Liver (tissue), 7 donors: ENCODE measurements at regions not wholly inside any gene's neighbourhood (a gene's known extent, or its start where the extent isn't known, plus 50 kb on each side); places are given as distances from the start of the nearest gene placed in this dataset.

ENCODE experiments used
- DNase-seq: peaks from one replicate; pipeline ENCODE4 v3.0.0-alpha.2; 2017; ENCODE audit warnings: low spot score
- H3K27ac ChIP-seq, 2 donors: one replicate each; pipeline ENCODE4 v1.7.0; 2013; ENCODE audit warnings: inconsistent platforms in 2 of 2, low read length in 2 of 2, control low read depth in 1 of 2, low read depth in 1 of 2, mild to moderate bottlenecking in 1 of 2
- H3K27me3 ChIP-seq, 4 donors: one replicate each; pipeline versions ENCODE4 v1.6.1 to v1.7.0; 2013; ENCODE audit warnings: low read length in 3 of 4, inconsistent platforms in 1 of 4, mild to moderate bottlenecking in 1 of 4, moderate library complexity in 1 of 4; ENCODE audit not compliant: control insufficient read depth in 4 of 4, insufficient read depth in 4 of 4
- H3K36me3 ChIP-seq, 4 donors: one replicate each; pipeline versions ENCODE4 v1.6.1 to v1.7.0; 2013; ENCODE audit warnings: low read length in 3 of 4, mild to moderate bottlenecking in 3 of 4, low read depth in 1 of 4, moderate library complexity in 1 of 4; ENCODE audit not compliant: control insufficient read depth in 4 of 4, insufficient read depth in 3 of 4
- H3K4me1 ChIP-seq, 4 donors: one replicate each; pipeline versions ENCODE4 v1.6.1 to v1.7.0; 2013; ENCODE audit warnings: low read length in 3 of 4, mild to moderate bottlenecking in 3 of 4, moderate library complexity in 1 of 4; ENCODE audit not compliant: control insufficient read depth in 4 of 4, insufficient read depth in 4 of 4
- H3K4me3 ChIP-seq, 3 donors: one replicate each; pipeline versions ENCODE4 v1.6.1 to v1.7.0; 2013; ENCODE audit warnings: low read length in 3 of 3, control low read depth in 1 of 3, low read depth in 1 of 3, mild to moderate bottlenecking in 1 of 3
- H3K9ac ChIP-seq, 2 donors: one replicate each; pipeline ENCODE4 v1.7.0; 2013; ENCODE audit warnings: low read length in 2 of 2, mild to moderate bottlenecking in 2 of 2, moderate library complexity in 2 of 2, control low read depth in 1 of 2, low read depth in 1 of 2
- H3K9me3 ChIP-seq, 4 donors: one replicate each; pipeline versions ENCODE4 v1.6.1 to v1.7.0; 2013; ENCODE audit warnings: low read length in 3 of 4; ENCODE audit not compliant: control insufficient read depth in 4 of 4
- FOXA1 ChIP-seq: IDR thresholded peaks from 2 replicates; pipeline ENCODE4 v1.6.1; 2016; ENCODE audit warnings: antibody characterized with exemption
- FOXA2 ChIP-seq: IDR thresholded peaks from 2 replicates; pipeline ENCODE4 v1.6.1; 2016; ENCODE audit warnings: antibody characterized with exemption
- GABPA ChIP-seq, 2 donors: IDR thresholded peaks in 1 of 2; conservative IDR thresholded peaks in 1 of 2; 2 replicates each; pipeline ENCODE4 v1.6.1; 2016; ENCODE audit warnings: antibody characterized with exemption in 2 of 2, mild to moderate bottlenecking in 1 of 2, moderate library complexity in 1 of 2
- NR2F2 ChIP-seq: IDR thresholded peaks from 2 replicates; pipeline ENCODE4 v1.6.1; 2016; ENCODE audit warnings: antibody characterized with exemption
- RAD21 ChIP-seq, 2 donors: IDR thresholded peaks; 2 replicates each; pipeline ENCODE4 v1.6.1; 2016; ENCODE audit warnings: antibody characterized with exemption in 2 of 2, mild to moderate bottlenecking in 2 of 2
- RXRA ChIP-seq, 2 donors: IDR thresholded peaks; 2 replicates each; pipeline ENCODE4 v1.6.1; 2017 to 2018; ENCODE audit warnings: antibody characterized with exemption in 2 of 2, mild to moderate bottlenecking in 1 of 2
- SP1 ChIP-seq: IDR thresholded peaks from 2 replicates; pipeline ENCODE4 v1.6.1; 2018; ENCODE audit warnings: antibody characterized with exemption, mild to moderate bottlenecking
- TAF1 ChIP-seq: conservative IDR thresholded peaks from 2 replicates; pipeline ENCODE4 v1.6.1; 2016; ENCODE audit warnings: antibody characterized with exemption, mild to moderate bottlenecking
- YY1 ChIP-seq: IDR thresholded peaks from 2 replicates; pipeline ENCODE4 v1.6.1; 2016; ENCODE audit warnings: antibody characterized with exemption, mild to moderate bottlenecking
- WGBS: extraction: QIAGEN DNeasy Blood & Tissue Kit; methylation state at CpG from one replicate; pipeline ENCODE4 v1.1.7; 2013; 5-methylcytosine and 5-hydroxymethylcytosine counted together
- TF ChIP-seq, protein P1 (sequence below): IDR thresholded peaks from 2 replicates; pipeline ENCODE4 v1.6.1; 2016; ENCODE audit warnings: antibody characterized with exemption
- TF ChIP-seq, protein P2 (sequence below): IDR thresholded peaks from 2 replicates; pipeline ENCODE4 v1.6.1; 2016; ENCODE audit warnings: antibody characterized with exemption
- donor health status: healthy.
- donor health status: healthy.
- donor health status: healthy.
- donor health status: healthy.

DNA sequence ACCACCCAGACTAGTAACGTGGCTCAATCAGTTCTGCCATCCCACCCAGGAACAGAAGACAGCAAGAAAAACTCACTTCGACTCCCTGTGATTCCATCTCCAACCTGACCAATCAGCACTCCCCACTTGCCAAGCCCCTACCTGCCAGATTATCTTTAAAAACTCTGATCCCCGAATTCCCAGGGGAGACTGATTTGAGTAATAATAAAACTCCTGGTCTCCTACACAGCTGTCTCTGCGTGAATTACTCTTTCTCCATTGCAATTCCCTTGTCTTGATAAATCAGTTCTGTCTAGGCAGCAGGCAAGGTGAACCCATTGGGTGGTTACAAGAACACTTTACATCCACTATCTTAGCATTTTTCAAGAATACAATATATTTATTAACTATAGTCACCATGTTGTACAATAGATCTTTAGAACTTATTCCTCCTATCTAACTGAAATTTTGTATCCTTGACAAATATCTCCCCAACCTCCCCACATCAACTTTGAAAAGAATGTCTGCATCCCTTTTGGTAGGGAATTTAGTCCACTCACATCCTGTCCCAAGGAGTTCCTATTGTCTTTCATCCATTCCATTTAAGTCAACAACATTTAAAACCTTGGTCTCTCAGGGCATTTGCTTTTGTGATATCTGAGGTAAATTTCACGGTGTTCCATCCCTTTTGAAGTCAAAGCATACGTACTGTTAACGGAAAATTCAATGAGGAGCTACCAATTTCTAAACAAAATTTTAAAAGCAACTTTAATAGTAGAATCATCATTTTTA is 163.7 kb downstream of the MACC1 start:
- no peak for DNase-seq
- Histone ChIP-seq H3K9ac (no peak overlapping the region), H3K4me1 (no peaks in the 10 kb centered on the region), H3K27me3 (no peaks in the 10 kb centered on the region), H3K36me3 (no peaks in the 10 kb centered on the region), H3K9me3 (no peaks in the 10 kb centered on the region), H3K4me3 (no peak overlapping the region), H3K27ac (no peak overlapping the region)
- TF ChIP-seq NR2F2 (no peak), GABPA (IDR thresholded peaks at IDR 0.05 in 1 of 2, conservative IDR thresholded peaks at IDR 0.05 in 1 of 2) (no peak), SP1 (no peak), TAF1 (no peak), YY1 (no peak), FOXA2 (no peak)
- TF ChIP-seq, protein P1, sequence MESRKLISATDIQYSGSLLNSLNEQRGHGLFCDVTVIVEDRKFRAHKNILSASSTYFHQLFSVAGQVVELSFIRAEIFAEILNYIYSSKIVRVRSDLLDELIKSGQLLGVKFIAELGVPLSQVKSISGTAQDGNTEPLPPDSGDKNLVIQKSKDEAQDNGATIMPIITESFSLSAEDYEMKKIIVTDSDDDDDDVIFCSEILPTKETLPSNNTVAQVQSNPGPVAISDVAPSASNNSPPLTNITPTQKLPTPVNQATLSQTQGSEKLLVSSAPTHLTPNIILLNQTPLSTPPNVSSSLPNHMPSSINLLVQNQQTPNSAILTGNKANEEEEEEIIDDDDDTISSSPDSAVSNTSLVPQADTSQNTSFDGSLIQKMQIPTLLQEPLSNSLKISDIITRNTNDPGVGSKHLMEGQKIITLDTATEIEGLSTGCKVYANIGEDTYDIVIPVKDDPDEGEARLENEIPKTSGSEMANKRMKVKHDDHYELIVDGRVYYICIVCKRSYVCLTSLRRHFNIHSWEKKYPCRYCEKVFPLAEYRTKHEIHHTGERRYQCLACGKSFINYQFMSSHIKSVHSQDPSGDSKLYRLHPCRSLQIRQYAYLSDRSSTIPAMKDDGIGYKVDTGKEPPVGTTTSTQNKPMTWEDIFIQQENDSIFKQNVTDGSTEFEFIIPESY: no peak
- TF ChIP-seq, protein P2, sequence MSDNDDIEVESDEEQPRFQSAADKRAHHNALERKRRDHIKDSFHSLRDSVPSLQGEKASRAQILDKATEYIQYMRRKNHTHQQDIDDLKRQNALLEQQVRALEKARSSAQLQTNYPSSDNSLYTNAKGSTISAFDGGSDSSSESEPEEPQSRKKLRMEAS: no peak
- WGBS: 61% methylated on average over 7 of the region's 7 CpGs

DNA sequence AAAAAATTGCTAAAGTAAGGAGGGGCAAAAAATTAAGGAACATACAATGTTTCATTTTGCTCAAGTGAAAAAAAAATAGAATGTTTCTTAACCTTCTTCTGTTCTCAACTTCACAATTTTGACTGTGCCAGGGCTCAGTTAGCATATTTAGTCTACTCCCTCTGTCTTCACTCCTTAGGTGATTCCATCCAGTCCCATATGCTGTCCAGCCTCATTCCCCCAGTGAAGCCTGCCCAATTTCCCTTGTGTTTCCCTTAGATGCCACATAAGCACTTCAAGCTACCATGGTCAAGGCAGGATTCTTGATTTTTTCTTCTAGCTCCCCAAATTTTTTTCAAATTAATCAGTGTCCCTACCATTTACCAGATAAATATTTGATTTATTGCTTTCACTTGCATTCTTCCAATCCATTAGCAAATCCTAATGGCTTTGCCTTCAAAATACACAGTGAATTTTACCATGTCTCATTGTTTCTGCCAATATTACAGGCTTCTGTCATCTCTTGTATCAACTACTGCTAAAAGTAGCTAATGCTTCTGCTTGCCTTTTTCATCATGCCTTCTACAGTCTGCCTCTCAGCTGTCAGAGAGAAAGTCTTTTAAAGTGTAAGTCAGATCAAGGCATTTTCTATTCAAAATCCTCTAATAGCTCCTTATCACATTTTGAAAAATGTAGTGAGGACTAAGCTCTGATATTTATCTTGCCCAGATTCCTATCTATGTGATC is 166.8 kb downstream of the MACC1 start:
- Histone ChIP-seq H3K36me3 (no peaks in the 10 kb centered on the region), H3K4me1 (no peaks in the 10 kb centered on the region)
- no peak for DNase-seq

More for the DNA sequence above, 166.8 kb downstream of the MACC1 start:
- no peak overlapping the region for H3K9ac ChIP-seq
- no peak overlapping the region for H3K4me3 ChIP-seq
- no peak overlapping the region for H3K27ac ChIP-seq
- no peak for TF ChIP-seq GABPA (IDR thresholded peaks at IDR 0.05 in 1 of 2, conservative IDR thresholded peaks at IDR 0.05 in 1 of 2)
- no peak for TF ChIP-seq RXRA (IDR thresholded peaks at IDR 0.05)
- TF ChIP-seq, protein P1: no peak
- no peak for TF ChIP-seq SP1
- TF ChIP-seq, protein P2: no peak
- no peak for TF ChIP-seq RAD21 (IDR thresholded peaks at IDR 0.05)
- TF ChIP-seq FOXA1: no peak
- no peak for TF ChIP-seq YY1
- no peaks in the 10 kb centered on the region for H3K27me3 ChIP-seq
- no peaks in the 10 kb centered on the region for H3K9me3 ChIP-seq
